ENCODE measurements at regions not wholly inside any gene's neighbourhood (a gene's known extent, or its start where the extent isn't known, plus 50 kb on each side); places are given as distances from the start of the nearest gene placed in this dataset.

DNA sequence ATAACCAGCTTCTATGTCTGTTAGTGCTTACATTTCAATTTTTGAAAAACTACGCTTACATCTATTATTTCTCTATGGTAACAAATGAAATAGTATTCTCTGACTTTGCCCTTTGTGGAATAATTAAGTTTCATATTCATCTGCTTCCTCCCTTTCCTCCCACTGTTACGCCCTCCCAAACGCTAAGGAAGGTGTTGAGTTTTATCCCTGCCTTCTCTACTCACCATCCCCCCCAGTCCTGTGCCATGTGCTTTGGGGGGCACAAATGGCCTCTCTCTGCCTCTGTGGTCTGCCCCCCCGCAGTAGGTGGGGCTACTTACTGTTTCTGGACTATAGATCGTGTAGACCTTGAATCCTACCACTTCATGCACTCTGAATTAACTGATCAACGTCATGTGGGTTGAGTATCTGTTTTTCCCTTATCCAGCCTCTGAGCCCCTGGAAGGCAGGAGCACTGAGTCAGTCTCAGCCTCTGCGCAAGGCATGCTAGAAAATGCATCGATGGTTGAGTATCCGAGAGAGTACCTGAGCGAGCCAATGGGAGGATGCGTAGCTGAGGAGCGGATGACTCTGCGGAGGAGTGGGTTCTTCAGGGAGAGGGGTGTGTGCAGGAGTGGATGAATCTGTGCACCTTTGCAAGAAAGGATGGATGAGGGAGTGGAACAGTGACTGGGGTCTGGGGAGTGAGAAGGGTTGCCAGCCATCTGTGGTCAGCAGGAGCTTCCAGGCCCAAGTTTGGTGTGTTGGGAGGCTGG is 114.5 kb upstream of the RTL1 start:
- DNase-seq (ENCODE audit: low read depth), result no peak
- H3K4me3 ChIP-seq (ENCODE audit: low read length), result no peak overlapping the region
- TF ChIP-seq, protein P1, sequence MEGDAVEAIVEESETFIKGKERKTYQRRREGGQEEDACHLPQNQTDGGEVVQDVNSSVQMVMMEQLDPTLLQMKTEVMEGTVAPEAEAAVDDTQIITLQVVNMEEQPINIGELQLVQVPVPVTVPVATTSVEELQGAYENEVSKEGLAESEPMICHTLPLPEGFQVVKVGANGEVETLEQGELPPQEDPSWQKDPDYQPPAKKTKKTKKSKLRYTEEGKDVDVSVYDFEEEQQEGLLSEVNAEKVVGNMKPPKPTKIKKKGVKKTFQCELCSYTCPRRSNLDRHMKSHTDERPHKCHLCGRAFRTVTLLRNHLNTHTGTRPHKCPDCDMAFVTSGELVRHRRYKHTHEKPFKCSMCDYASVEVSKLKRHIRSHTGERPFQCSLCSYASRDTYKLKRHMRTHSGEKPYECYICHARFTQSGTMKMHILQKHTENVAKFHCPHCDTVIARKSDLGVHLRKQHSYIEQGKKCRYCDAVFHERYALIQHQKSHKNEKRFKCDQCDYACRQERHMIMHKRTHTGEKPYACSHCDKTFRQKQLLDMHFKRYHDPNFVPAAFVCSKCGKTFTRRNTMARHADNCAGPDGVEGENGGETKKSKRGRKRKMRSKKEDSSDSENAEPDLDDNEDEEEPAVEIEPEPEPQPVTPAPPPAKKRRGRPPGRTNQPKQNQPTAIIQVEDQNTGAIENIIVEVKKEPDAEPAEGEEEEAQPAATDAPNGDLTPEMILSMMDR (IDR thresholded peaks at IDR 0.05; ENCODE audit: insufficient read depth, low read depth, low read length, missing control alignments), result no peak

DNA sequence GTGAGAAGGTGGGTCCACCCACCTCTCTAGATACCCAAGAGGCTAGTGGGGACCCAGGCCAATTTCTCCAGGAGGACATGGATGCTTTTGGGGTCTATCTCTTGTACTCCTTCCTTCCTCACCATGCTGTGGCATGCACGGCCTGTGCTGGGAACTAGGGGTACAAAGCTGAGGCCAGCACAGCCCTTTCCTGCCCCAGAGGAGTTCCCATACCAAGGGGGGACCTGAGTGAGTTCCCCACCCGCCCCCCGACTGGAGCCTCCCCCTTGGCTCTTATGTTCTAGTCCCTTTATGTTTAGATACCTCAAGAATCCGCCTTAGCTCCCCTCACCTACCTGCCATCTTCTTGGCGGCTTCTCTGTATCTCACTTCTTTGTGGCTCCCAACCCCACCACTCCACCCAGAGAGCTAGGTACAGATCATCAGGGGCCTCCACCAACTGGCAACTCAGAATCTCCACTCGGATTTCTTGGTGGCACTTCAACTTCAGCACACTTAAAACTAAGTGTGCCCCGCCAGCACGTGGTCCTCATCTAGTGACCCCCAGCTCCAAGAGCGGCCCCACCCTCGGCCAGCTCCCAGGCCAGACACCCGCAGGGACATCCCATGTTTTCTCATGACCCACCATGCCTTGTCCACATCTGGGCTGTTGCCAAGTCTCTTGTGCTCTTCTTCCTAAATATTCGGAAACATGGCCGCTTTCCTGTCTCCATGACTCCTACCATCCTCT is 115.2 kb upstream of the RTL1 start:
- no peak for DNase-seq (ENCODE audit: low read depth)
- H3K4me3 ChIP-seq (ENCODE audit: low read length), result no peak overlapping the region
- TF ChIP-seq, protein P1 (IDR thresholded peaks at IDR 0.05; ENCODE audit: insufficient read depth, low read depth, low read length, missing control alignments), result no peak

DNA sequence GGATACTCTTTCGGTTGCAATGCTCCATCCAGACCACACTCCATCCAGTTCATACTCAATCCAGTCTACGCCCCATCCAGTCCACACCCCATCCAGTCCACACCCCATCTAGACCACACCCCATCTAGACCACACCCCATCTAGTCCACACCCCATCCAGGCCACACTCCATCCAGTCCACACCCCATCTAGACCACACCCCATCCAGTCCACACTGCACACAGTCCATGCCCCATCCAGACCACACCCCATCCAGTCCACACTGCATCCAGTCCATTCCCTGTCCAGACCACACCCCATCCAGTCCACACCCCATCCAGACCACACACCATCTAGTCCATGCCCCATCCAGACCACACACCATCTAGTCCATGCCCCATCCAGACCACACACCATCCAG is 116.0 kb upstream of the RTL1 start:
- H3K4me3 ChIP-seq (ENCODE audit: low read length), result no peak overlapping the region
- DNase-seq (ENCODE audit: low read depth), result no peak
- TF ChIP-seq, protein P1 (IDR thresholded peaks at IDR 0.05; ENCODE audit: insufficient read depth, low read depth, low read length, missing control alignments), result no peak

DNA sequence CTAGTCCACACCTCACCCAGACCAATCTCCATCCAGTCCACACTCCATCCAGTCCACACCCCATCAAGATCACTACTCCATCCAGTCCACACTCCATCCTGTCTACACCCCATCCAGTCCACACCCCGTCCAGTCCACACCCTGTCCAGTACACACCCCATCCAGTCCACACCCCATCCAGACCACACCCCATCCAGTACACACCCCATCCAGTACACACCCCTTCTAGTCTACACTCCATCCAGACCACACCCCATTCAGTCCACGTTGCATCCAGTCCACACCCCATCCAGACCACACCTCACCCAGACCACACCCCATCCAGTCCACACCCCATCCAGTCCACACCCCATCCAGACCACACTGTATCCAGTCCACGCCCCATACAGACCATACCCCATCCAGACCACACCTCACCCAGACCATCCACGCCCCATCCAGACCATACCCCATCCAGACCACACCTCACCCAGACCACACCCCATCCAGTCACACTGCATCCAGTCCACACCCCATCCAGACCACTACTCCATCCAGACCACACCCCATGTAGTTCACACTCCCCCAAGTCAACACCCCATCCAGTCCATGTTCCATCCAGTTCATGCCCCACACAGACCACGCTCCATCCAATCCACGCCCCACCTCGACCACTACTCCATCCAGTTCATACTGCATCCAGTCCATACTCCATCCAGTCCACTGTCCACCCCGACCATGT is 116.6 kb upstream of the RTL1 start:
- DNase-seq (ENCODE audit: low read depth), result no peak
- no peak overlapping the region for H3K4me3 ChIP-seq (ENCODE audit: low read length)
- TF ChIP-seq, protein P1 (IDR thresholded peaks at IDR 0.05; ENCODE audit: insufficient read depth, low read depth, low read length, missing control alignments), result no peak

DNA sequence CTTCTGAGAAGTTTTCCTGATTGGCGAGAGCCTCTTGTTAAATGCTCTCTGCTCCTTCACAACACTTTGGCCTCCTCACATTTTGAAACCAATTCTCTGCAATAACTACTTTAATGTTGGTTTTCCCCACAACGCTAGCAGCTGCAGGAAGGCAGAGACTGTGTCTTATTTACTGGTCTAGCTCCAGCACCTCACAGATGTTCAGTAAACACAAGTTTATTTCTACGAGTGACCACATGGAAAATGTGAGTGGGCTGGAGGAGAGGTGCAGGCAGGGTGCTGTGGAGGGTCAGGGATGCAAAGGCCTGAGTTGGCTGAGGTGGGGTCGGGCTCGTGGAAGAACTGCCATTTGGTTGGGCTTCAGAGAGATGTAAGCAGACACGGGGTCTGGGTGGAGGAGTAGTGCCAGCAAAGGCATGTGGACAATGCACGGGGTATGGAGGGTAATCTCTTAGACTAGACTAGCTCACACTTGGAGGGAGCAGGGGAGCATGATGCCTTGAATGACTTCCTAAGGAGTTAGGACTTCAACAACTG is 117.4 kb upstream of the RTL1 start:
- no peak overlapping the region for H3K4me3 ChIP-seq (ENCODE audit: low read length)
- no peak for DNase-seq (ENCODE audit: low read depth)
- TF ChIP-seq, protein P1 (IDR thresholded peaks at IDR 0.05; ENCODE audit: insufficient read depth, low read depth, low read length, missing control alignments), result no peak

DNA sequence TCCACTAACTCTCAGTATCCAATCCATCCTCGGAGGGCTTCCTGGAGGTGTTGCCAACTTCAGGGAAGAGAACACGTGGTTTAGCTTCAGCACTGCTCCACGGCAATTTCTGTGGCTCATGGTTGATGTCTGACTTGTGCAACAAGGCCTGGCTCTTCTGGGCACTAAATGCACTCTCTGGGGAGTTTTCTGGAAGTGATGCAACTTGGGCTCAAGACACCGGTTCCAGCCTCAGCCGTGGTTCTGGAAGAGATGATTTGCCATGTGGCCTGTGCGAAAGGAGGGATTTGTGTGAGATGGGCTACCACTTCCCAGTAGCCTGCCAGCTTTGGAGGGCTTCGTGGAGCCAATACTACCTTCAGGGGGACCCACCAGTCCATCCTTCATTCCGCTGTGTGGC is 118.6 kb upstream of the RTL1 start:
- no peak for DNase-seq (ENCODE audit: low read depth)
- TF ChIP-seq, protein P1 (IDR thresholded peaks at IDR 0.05; ENCODE audit: insufficient read depth, low read depth, low read length, missing control alignments), result no peak
- no peak overlapping the region for H3K4me3 ChIP-seq (ENCODE audit: low read length)

Data from epithelial cell of esophagus (primary cell).